ENCODE measurements at regions not wholly inside any gene's neighbourhood (a gene's known extent, or its start where the extent isn't known, plus 50 kb on each side); places are given as distances from the start of the nearest gene placed in this dataset. TPM values are rescaled to one million over a fixed set of nuclear protein-coding genes. Genes with fewer than 3 reads are reported as not detected.
A peak's percentile ranks its signal among the peaks of the same experiment; 100 is the strongest.

GRCh38 chr12:83196694-83197350, 510.1 kb downstream of the TMTC2 start:
- ATAC-seq (ENCODE audit: low FRiP score): no peak
- DNase-seq (ENCODE audit: low spot score): no peak
- no peak for TF ChIP-seq CTCF (IDR thresholded peaks at IDR 0.05)

GRCh38 chr12:83190631-83191390, 504.1 kb downstream of the TMTC2 start:
- no peak for TF ChIP-seq CTCF (IDR thresholded peaks at IDR 0.05)
- ATAC-seq (ENCODE audit: low FRiP score): peak; percentile 64
- DNase-seq (ENCODE audit: low spot score): no peak

GRCh38 chr12:83186419-83186818, 499.7 kb downstream of the TMTC2 start:
- no peak for TF ChIP-seq CTCF (IDR thresholded peaks at IDR 0.05)
- DNase-seq (ENCODE audit: low spot score) (no peak), ATAC-seq (ENCODE audit: low FRiP score) (no peak)

GRCh38 chr12:83185241-83185640, 498.5 kb downstream of the TMTC2 start:
- ATAC-seq (ENCODE audit: low FRiP score): no peak
- DNase-seq (ENCODE audit: low spot score): no peak
- TF ChIP-seq CTCF (IDR thresholded peaks at IDR 0.05): no peak

Small RNA genes in the stretch of these regions (small RNA-seq; reads per million reads assigned to genes)
- gene RF00334: not detected
